ENCODE measurements at regions not wholly inside any gene's neighbourhood (a gene's known extent, or its start where the extent isn't known, plus 50 kb on each side); places are given as distances from the start of the nearest gene placed in this dataset.

- TF ChIP-seq CTCF (IDR thresholded peaks at IDR 0.05) (no peak), POLR2A (IDR thresholded peaks at IDR 0.05) (no peak)
Measured at GRCh38 chr1:70737125-70737524, 310.5 kb downstream of the PTGER3 start.

Measured in thyroid gland (tissue), 4 donors.